PC-3 (cell line): ENCODE measurements at regions not wholly inside any gene's neighbourhood (a gene's known extent, or its start where the extent isn't known, plus 50 kb on each side); places are given as distances from the start of the nearest gene placed in this dataset.
A peak's percentile ranks its signal among the peaks of the same experiment; 100 is the strongest.

Experiments
- ATAC-seq: fragments of 200-7000 bp; cut with Tn5 transposase; 2 replicates; pipeline ENCODE4 v1.9.1; 2020; ENCODE audit warnings: mild to moderate bottlenecking, moderate library complexity
- BruUV-seq: library from RNA; stranded (reverse); fragments of 400-500 nt; replicated peaks from 2 replicates; lab custom pipeline; 2021; lab: Mats Ljungman, UMichigan
- CTCF ChIA-PET: fragments of 300-600 bp; sonication (Branson Sonifier 250); formaldehyde crosslinking; loops from one replicate; lab custom pipeline; 2022; ENCODE audit warnings: antibody characterized with exemption; lab: Charles Lee
- POLR2A ChIA-PET: fragments of 300-600 bp; sonication (Branson Sonifier 250); formaldehyde crosslinking; loops from one replicate; lab custom pipeline; 2022; ENCODE audit warnings: antibody characterized with exemption; ENCODE audit not compliant: unreplicated experiment; lab: Charles Lee
- DNase-seq: peaks from one replicate; pipeline ENCODE4 v3.0.0-alpha.2; 2015
- H2AFZ ChIP-seq: fragments of 300-600 bp; sonication (generic); 2 replicates; pipeline ENCODE4 v1.6.0; 2016; ENCODE audit warnings: antibody characterized with exemption, low read length
- H3F3A ChIP-seq: fragments of 300-600 bp; sonication (generic); one replicate; pipeline ENCODE4 v1.6.0; 2017; ENCODE audit warnings: antibody characterized with exemption, low read length, control low read depth, mild to moderate bottlenecking; ENCODE audit not compliant: unreplicated experiment
- H3K27ac ChIP-seq: fragments of 300-600 bp; sonication (generic); 2 replicates; pipeline ENCODE4 v1.5.1; 2016; ENCODE audit warnings: mild to moderate bottlenecking, low read length
- H3K27me3 ChIP-seq: fragments of 300-600 bp; sonication (generic); 2 replicates; pipeline ENCODE4 v1.6.1; 2016; ENCODE audit warnings: low read length, mixed read lengths
- H3K36me3 ChIP-seq: fragments of 300-600 bp; sonication (generic); 2 replicates; pipeline ENCODE4 v1.6.1; 2016; ENCODE audit warnings: low read depth, mixed run types, low read length, mixed read lengths
- H3K4me1 ChIP-seq: fragments of 300-600 bp; sonication (generic); 2 replicates; pipeline ENCODE4 v1.5.1; 2016; ENCODE audit warnings: low read length; ENCODE audit not compliant: insufficient read depth
- H3K4me2 ChIP-seq: fragments of 300-600 bp; sonication (generic); 2 replicates; pipeline ENCODE4 v1.6.0; 2016; ENCODE audit warnings: low read length
- H3K4me3 ChIP-seq: fragments of 300-600 bp; sonication (generic); 2 replicates; pipeline ENCODE4 v1.5.1; 2016; ENCODE audit warnings: mild to moderate bottlenecking, low read length, mixed read lengths
- H3K79me2 ChIP-seq: fragments of 300-600 bp; sonication (generic); 2 replicates; pipeline ENCODE4 v1.6.1; 2017; ENCODE audit warnings: low read length, mixed read lengths
- H3K9ac ChIP-seq: fragments of 300-600 bp; sonication (generic); 2 replicates; pipeline ENCODE4 v1.6.0; 2016; ENCODE audit warnings: mild to moderate bottlenecking, low read length
- H3K9me2 ChIP-seq: fragments of 300-600 bp; sonication (generic); replicated peaks from 2 replicates; pipeline ENCODE4 v1.6.1; 2016; ENCODE audit warnings: mixed run types, low read length, mixed read lengths
- H3K9me3 ChIP-seq: fragments of 300-600 bp; sonication (generic); 2 replicates; pipeline ENCODE4 v1.6.1; 2016; ENCODE audit warnings: low read length, mixed read lengths
- H4K20me1 ChIP-seq: fragments of 300-600 bp; sonication (generic); 2 replicates; pipeline ENCODE4 v1.6.1; 2016; ENCODE audit warnings: low read length, mixed read lengths
- EZH2 ChIP-seq: fragments of 300-600 bp; sonication (generic); IDR thresholded peaks from one replicate; pipeline ENCODE4 v1.6.1; 2017; ENCODE audit warnings: antibody characterized with exemption, mild to moderate bottlenecking, low read length; ENCODE audit not compliant: unreplicated experiment
- EZH2phosphoT487 ChIP-seq: fragments of 300-600 bp; sonication (generic); IDR thresholded peaks from 2 replicates; pipeline ENCODE4 v1.6.1; 2018; ENCODE audit warnings: mild to moderate bottlenecking, antibody characterized with exemption, low read length, borderline replicate concordance
- intact Hi-C: fragments of 100-400 bp; cut with micrococcal nuclease; formaldehyde crosslinking; loops from 2 replicates; pipeline ENCODE4 v1.9.0; 2023
- TF ChIP-seq, protein P1 (sequence below): fragments of 300-600 bp; sonication (generic); conservative IDR thresholded peaks from 2 replicates; pipeline ENCODE4 v1.5.1; 2017; ENCODE audit warnings: antibody characterized with exemption, low read depth, mild to moderate bottlenecking, low read length

GRCh38 chr3:18775501-18775900 lies 350.4 kb upstream of the SATB1 start:
- Histone ChIP-seq H4K20me1 (no peaks in the 10 kb centered on the region), H2AFZ (no peak overlapping the region)
- no peak for ATAC-seq

DNA sequence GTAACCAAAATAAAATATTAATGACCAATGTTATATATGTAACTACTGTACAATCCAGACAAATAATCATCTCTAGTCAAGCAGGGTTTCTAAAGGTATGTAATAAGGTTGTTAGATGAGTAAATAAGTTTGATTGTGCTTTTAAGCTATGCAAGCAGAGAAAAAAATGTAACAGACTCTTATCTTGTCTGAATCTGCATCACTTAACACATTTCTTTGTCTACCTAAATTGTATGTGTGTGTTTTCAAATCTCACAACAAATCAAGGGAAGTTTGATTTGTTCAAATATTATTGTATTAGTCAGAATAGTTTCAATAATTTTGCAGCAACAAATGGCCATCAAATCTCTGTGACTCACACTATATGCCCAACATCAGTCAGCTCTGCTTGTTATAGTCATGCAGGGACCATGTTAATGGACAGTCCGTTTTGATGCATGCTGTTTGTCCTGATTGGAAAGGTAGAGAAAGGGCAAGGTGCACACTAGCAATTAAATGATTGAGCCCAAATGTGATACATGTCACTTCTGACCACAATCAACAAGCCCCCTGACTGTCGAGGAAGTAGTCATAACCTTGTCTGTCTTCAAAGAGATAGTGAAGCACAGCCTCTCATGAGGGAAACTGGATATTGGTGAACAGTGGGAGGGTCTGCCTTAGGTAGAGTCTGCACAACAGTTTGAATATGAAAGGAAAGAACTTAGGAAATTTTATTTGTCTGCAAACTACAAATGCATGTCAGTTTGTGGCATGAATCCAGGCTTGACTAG lies 349.4 kb upstream of the SATB1 start:
- Histone ChIP-seq H3K27me3 (no peaks in the 10 kb centered on the region), H3K9me3 (no peaks in the 10 kb centered on the region), H3K4me3 (no peak overlapping the region), H3K9ac (no peak overlapping the region), H3K27ac (no peak overlapping the region), H2AFZ (no peak overlapping the region), H3K4me2 (no peak overlapping the region), H3K9me2 (0 out of 2 replicates have a peak, but pooled peaks cover 3% of the 10 kb centered on the region), H3K36me3 (no peaks in the 10 kb centered on the region), H4K20me1 (no peaks in the 10 kb centered on the region), H3K79me2 (no peaks in the 10 kb centered on the region), H3K4me1 (peaks cover 8% of the 10 kb centered on the region), H3F3A (no peaks in the 10 kb centered on the region)
- ATAC-seq (peak; percentile 93), DNase-seq (peak; percentile 61)
- ChIA-PET POLR2A (interaction anchor here (0.7 kb wide), 1 partner anchor 1032 kb away, joined by 4 read pairs; no protein-coding TSS in a partner anchor), CTCF (no interaction called here)
- intact Hi-C loops = no loop called here
- BruUV-seq = no TSS peak
- no peak for TF ChIP-seq EZH2phosphoT487
- TF ChIP-seq EZH2 = no peak
- TF ChIP-seq, protein P1, sequence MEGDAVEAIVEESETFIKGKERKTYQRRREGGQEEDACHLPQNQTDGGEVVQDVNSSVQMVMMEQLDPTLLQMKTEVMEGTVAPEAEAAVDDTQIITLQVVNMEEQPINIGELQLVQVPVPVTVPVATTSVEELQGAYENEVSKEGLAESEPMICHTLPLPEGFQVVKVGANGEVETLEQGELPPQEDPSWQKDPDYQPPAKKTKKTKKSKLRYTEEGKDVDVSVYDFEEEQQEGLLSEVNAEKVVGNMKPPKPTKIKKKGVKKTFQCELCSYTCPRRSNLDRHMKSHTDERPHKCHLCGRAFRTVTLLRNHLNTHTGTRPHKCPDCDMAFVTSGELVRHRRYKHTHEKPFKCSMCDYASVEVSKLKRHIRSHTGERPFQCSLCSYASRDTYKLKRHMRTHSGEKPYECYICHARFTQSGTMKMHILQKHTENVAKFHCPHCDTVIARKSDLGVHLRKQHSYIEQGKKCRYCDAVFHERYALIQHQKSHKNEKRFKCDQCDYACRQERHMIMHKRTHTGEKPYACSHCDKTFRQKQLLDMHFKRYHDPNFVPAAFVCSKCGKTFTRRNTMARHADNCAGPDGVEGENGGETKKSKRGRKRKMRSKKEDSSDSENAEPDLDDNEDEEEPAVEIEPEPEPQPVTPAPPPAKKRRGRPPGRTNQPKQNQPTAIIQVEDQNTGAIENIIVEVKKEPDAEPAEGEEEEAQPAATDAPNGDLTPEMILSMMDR = no peak

More at GRCh38 chr3:18775501-18775900, 350.4 kb upstream of the SATB1 start:
- DNase-seq = no peak
- Histone ChIP-seq H3K4me3 (no peak overlapping the region), H3F3A (no peaks in the 10 kb centered on the region), H3K36me3 (no peaks in the 10 kb centered on the region), H3K9me3 (no peaks in the 10 kb centered on the region), H3K79me2 (no peaks in the 10 kb centered on the region), H3K4me1 (peaks cover 8% of the 10 kb centered on the region), H3K27ac (no peak overlapping the region), H3K27me3 (no peaks in the 10 kb centered on the region), H3K9me2 (0 out of 2 replicates have a peak, but pooled peaks cover 3% of the 10 kb centered on the region), H3K4me2 (no peak overlapping the region), H3K9ac (no peak overlapping the region)
- CTCF ChIA-PET = no interaction called here
- POLR2A ChIA-PET = no interaction called here
- intact Hi-C loops = no loop called here
- TF ChIP-seq, protein P1 = no peak
- TF ChIP-seq EZH2 (no peak), EZH2phosphoT487 (no peak)
- no TSS peak for BruUV-seq

DNA sequence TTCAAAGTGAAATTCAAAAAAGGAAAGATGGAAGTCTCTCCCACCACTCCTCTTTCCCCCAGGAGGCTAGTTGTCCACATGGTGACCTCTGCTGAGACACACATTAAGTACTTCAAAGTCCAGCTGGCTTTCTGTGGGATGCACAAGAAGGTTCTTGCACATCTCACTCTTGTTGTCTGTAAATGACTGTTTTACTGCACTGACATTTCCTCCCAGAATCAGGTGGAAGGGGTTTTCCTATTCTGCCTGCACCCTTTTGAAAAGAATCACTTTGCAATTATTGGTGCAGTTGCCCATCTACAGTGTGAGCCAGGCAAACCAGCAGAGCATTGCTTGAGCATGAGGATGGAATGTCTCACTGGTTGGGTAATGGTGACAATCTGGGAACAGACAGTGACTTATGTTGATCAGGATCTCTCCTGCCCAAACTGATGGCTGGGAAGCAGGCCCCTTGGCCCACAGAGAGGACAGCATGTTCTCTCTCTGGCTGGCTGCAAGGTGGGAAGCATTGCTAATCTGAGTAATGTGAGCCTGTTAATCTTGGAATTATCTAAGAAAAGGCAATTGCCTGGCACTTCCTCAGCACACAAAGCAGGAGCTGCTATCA lies 347.7 kb upstream of the SATB1 start:
- Histone ChIP-seq H3K9ac (no peak overlapping the region), H3K27ac (no peak overlapping the region), H3K4me2 (no peak overlapping the region), H3K79me2 (no peaks in the 10 kb centered on the region), H4K20me1 (no peaks in the 10 kb centered on the region), H3K36me3 (no peaks in the 10 kb centered on the region), H2AFZ (no peak overlapping the region), H3F3A (no peaks in the 10 kb centered on the region), H3K9me3 (no peaks in the 10 kb centered on the region), H3K4me1 (peaks cover 15% of the 10 kb centered on the region), H3K9me2 (0 out of 2 replicates have a peak, but pooled peaks cover 3% of the 10 kb centered on the region), H3K4me3 (no peak overlapping the region), H3K27me3 (no peaks in the 10 kb centered on the region)
- CTCF ChIA-PET = no interaction called here
- intact Hi-C loops = no loop called here
- DNase-seq (no peak), ATAC-seq (no peak)
- TF ChIP-seq EZH2phosphoT487 = no peak
- TF ChIP-seq EZH2 = no peak
- TF ChIP-seq, protein P1 = no peak
- POLR2A ChIA-PET = no interaction called here
- BruUV-seq = no TSS peak
